HEK293 (cell line): ENCODE measurements at regions not wholly inside any gene's neighbourhood (a gene's known extent, or its start where the extent isn't known, plus 50 kb on each side); places are given as distances from the start of the nearest gene placed in this dataset.

Experiments used
- CTCF ChIA-PET: fragments of 350-600 bp; formaldehyde crosslinking; extraction: SDS; loops from one replicate; lab custom pipeline; 2021; ENCODE audit warnings: antibody characterized with exemption; lab: Yijun Ruan, JAX
- POLR2A ChIA-PET: fragments of 300-600 bp; formaldehyde crosslinking; extraction: SDS; loops from one replicate; lab custom pipeline; 2020; ENCODE audit warnings: antibody characterized with exemption, inconsistent platforms; lab: Yijun Ruan, JAX
- H3K27ac ChIP-seq: fragments of 200-500 bp; sonication (Bioruptor generic); 2 replicates; pipeline ENCODE4 v1.5.1; 2014; ENCODE audit warnings: low read depth, low read length, control low read depth, inconsistent platforms; ENCODE audit errors: extremely low read depth
- H3K36me3 ChIP-seq, 2 experiments: fragments of 200-500 bp in 1 of 2; sonication (Bioruptor generic) in 1 of 2; 1 replicate in 1 of 2; 2 replicates in 1 of 2; pipeline ENCODE4 v1.5.1; 2014 to 2017; ENCODE audit warnings: inconsistent platforms in 2 of 2, low read length in 2 of 2; ENCODE audit not compliant: control insufficient read depth in 2 of 2, insufficient read depth in 1 of 2
- H3K4me1 ChIP-seq: fragments of 200-500 bp; sonication (Bioruptor generic); 2 replicates; pipeline ENCODE4 v1.5.1; 2014; ENCODE audit warnings: mild to moderate bottlenecking, low read length, inconsistent platforms; ENCODE audit not compliant: control insufficient read depth, insufficient read depth
- H3K4me3 ChIP-seq: 2 replicates; pipeline ENCODE4 v1.5.1; 2011; ENCODE audit warnings: low read depth, mild to moderate bottlenecking, control low read depth, low read length, moderate library complexity
- H3K9me3 ChIP-seq: fragments of 200-500 bp; sonication (Bioruptor generic); 2 replicates; pipeline ENCODE4 v1.5.1; 2014; ENCODE audit warnings: low read depth, low read length, inconsistent platforms; ENCODE audit not compliant: control insufficient read depth, insufficient read depth
- FEZF1 ChIP-seq: fragments of 450-650 bp; formaldehyde crosslinking; IDR thresholded peaks from 2 replicates; pipeline ENCODE4 v1.5.1; 2016; ENCODE audit warnings: missing biosample characterization, missing genetic modification characterization
- MEIS1 ChIP-seq: sonication (generic); formaldehyde crosslinking; IDR thresholded peaks from 2 replicates; pipeline ENCODE4 v1.8.1; 2022; ENCODE audit warnings: missing genetic modification reagents, mild to moderate bottlenecking, borderline replicate concordance
- SP3 ChIP-seq: fragments of 450-650 bp; formaldehyde crosslinking; IDR thresholded peaks from 2 replicates; pipeline ENCODE4 v1.5.1; 2016; ENCODE audit warnings: missing biosample characterization, missing genetic modification characterization
- YY2 ChIP-seq: fragments of 450-650 bp; formaldehyde crosslinking; IDR thresholded peaks from 2 replicates; pipeline ENCODE4 v1.5.1; 2016; ENCODE audit warnings: missing biosample characterization, missing genetic modification characterization
- ZBTB17 ChIP-seq: fragments of 450-650 bp; formaldehyde crosslinking; IDR thresholded peaks from 2 replicates; pipeline ENCODE4 v1.5.1; 2016; ENCODE audit warnings: missing biosample characterization, missing genetic modification characterization
- ZNF10 ChIP-seq: fragments of 450-650 bp; formaldehyde crosslinking; IDR thresholded peaks from 2 replicates; pipeline ENCODE4 v1.5.1; 2017; ENCODE audit warnings: missing biosample characterization, missing genetic modification characterization
- ZNF121 ChIP-seq: fragments of 450-650 bp; formaldehyde crosslinking; IDR thresholded peaks from 2 replicates; pipeline ENCODE4 v1.5.1; 2016; ENCODE audit warnings: missing biosample characterization, missing genetic modification characterization
- ZNF239 ChIP-seq: fragments of 450-650 bp; formaldehyde crosslinking; IDR thresholded peaks from 2 replicates; pipeline ENCODE4 v1.5.1; 2016; ENCODE audit warnings: missing biosample characterization, missing genetic modification characterization
- ZNF26 ChIP-seq: fragments of 450-650 bp; formaldehyde crosslinking; IDR thresholded peaks from 2 replicates; pipeline ENCODE4 v1.5.1; 2016; ENCODE audit warnings: missing biosample characterization, missing genetic modification characterization
- ZNF280D ChIP-seq: fragments of 450-650 bp; formaldehyde crosslinking; IDR thresholded peaks from 2 replicates; pipeline ENCODE4 v1.5.1; 2016; ENCODE audit warnings: missing biosample characterization, missing genetic modification characterization
- ZNF404 ChIP-seq: fragments of 450-650 bp; formaldehyde crosslinking; IDR thresholded peaks from 2 replicates; pipeline ENCODE4 v1.5.1; 2017; ENCODE audit warnings: missing biosample characterization, missing genetic modification characterization
- ZNF488 ChIP-seq: fragments of 450-650 bp; formaldehyde crosslinking; IDR thresholded peaks from 2 replicates; pipeline ENCODE4 v1.5.1; 2016; ENCODE audit warnings: missing biosample characterization, missing genetic modification characterization
- ZNF501 ChIP-seq: fragments of 450-650 bp; formaldehyde crosslinking; IDR thresholded peaks from 2 replicates; pipeline ENCODE4 v1.5.1; 2016; ENCODE audit warnings: missing biosample characterization, missing genetic modification characterization
- ZNF600 ChIP-seq: fragments of 450-650 bp; formaldehyde crosslinking; IDR thresholded peaks from 2 replicates; pipeline ENCODE4 v1.5.1; 2016; ENCODE audit warnings: missing biosample characterization, missing genetic modification characterization
- TF ChIP-seq, protein P1 (sequence below): fragments of 450-650 bp; formaldehyde crosslinking; IDR thresholded peaks from 2 replicates; pipeline ENCODE4 v1.5.1; 2016; ENCODE audit warnings: missing biosample characterization, missing genetic modification characterization
- TF ChIP-seq, protein P2 (sequence below): fragments of 450-650 bp; formaldehyde crosslinking; IDR thresholded peaks from 2 replicates; pipeline ENCODE4 v1.5.1; 2016; ENCODE audit warnings: missing biosample characterization, missing genetic modification characterization
- TF ChIP-seq, protein P3 (sequence below): fragments of 450-650 bp; formaldehyde crosslinking; conservative IDR thresholded peaks from 2 replicates; pipeline ENCODE4 v1.5.1; 2016; ENCODE audit warnings: low read depth, missing biosample characterization, missing genetic modification characterization

DNA sequence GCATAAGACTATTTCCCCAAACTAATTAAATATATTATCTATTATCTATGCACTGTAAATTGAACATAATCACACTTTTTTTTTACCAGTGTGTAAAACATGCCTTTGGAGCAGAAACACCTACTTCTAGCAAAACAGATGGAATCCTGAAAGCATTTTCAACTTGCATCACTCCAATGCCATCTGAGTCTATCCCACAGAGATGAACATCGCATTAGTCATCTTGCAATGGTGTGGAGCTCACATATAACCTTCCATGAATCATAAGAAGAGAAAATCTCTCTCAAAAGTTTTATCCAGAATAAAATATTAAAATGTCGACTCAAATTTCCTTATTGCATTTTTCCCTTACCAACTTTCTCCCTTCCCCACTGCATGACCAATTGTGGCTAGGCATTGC, 406.7 kb upstream of the ACTRT1 start:
- no peaks in the 10 kb centered on the region for H3K36me3 ChIP-seq
- H3K9me3 ChIP-seq: no peaks in the 10 kb centered on the region; the same call in 1 of the 2 replicates
- ChIA-PET CTCF (no interaction called here), POLR2A (no interaction called here)
- no peaks in the 10 kb centered on the region for H3K4me1 ChIP-seq
- no peak overlapping the region for H3K27ac ChIP-seq
- H3K4me3 ChIP-seq: no peak overlapping the region
- TF ChIP-seq MEIS1 (CRISPR knock-in tag): no peak
- TF ChIP-seq ZBTB17 (tag by site-specific recombination): no peak
- TF ChIP-seq, protein P1, sequence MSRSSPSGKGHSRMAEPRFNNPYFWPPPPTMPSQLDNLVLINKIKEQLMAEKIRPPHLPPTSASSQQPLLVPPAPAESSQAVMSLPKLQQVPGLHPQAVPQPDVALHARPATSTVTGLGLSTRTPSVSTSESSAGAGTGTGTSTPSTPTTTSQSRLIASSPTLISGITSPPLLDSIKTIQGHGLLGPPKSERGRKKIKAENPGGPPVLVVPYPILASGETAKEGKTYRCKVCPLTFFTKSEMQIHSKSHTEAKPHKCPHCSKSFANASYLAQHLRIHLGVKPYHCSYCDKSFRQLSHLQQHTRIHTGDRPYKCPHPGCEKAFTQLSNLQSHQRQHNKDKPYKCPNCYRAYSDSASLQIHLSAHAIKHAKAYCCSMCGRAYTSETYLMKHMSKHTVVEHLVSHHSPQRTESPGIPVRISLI (tag by site-specific recombination): no peak
- TF ChIP-seq FEZF1: no peak
- TF ChIP-seq ZNF121: no peak
- no peak for TF ChIP-seq ZNF10 (tag by site-specific recombination)
- no peak for TF ChIP-seq YY2 (tag by site-specific recombination)
- TF ChIP-seq, protein P2, sequence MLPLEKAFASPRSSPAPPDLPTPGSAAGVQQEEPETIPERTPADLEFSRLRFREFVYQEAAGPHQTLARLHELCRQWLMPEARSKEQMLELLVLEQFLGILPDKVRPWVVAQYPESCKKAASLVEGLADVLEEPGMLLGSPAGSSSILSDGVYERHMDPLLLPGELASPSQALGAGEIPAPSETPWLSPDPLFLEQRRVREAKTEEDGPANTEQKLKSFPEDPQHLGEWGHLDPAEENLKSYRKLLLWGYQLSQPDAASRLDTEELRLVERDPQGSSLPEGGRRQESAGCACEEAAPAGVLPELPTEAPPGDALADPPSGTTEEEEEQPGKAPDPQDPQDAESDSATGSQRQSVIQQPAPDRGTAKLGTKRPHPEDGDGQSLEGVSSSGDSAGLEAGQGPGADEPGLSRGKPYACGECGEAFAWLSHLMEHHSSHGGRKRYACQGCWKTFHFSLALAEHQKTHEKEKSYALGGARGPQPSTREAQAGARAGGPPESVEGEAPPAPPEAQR (tag by site-specific recombination): no peak

DNA sequence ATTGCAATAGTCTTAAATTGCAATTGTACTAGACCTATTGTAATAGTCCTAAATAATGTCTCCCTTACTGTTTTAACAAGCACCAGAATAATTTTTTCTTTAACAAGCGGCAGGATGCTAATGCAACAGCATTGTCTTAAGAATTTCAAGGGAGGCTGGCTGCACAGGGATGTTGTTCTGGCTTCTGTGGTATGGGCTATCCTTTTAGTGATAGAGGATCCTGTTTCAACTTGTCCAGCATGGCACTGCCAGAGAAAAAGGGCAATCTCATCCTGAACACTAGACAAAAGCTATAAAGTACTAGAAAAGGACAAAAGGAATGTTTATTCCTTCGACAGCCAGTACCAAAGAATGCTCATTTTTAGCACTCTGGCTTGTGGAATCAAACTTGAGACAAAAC, 405.5 kb upstream of the ACTRT1 start:
- H3K9me3 ChIP-seq: no peaks in the 10 kb centered on the region; the same call in none of the 2 replicates
- POLR2A ChIA-PET: no interaction called here
- no peak overlapping the region for H3K27ac ChIP-seq
- H3K4me1 ChIP-seq: no peaks in the 10 kb centered on the region
- no peaks in the 10 kb centered on the region for H3K36me3 ChIP-seq
- no peak overlapping the region for H3K4me3 ChIP-seq
- CTCF ChIA-PET: no interaction called here
- TF ChIP-seq ZNF404 (tag by site-specific recombination): no peak
- TF ChIP-seq ZNF239 (tag by site-specific recombination): no peak
- no peak for TF ChIP-seq ZNF26
- TF ChIP-seq ZNF280D (tag by site-specific recombination): no peak
- no peak for TF ChIP-seq SP3 (tag by site-specific recombination)
- TF ChIP-seq, all 188 proteins: peak for 0

DNA sequence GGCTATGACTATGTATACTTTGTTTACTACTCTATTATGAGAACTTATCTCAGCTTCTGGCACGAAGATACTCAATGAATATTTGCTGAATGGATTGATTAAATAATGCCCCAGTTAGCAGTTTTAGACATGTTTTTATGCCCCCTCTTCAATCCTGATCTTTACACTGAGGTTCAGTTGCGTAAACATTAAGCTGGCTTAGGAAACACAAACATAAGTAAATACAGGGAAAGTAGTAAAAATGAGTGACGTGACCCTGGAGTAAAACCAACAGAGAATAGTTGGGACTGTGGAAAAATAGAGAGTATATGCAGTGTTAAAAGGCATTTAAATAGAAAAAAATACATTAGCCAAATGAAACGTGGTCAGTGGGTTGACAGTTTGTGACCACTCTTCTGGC, 387.0 kb upstream of the ACTRT1 start:
- Histone ChIP-seq H3K27ac (no peak overlapping the region), H3K4me3 (no peak overlapping the region), H3K9me3 (no peaks in the 10 kb centered on the region), H3K4me1 (no peaks in the 10 kb centered on the region), H3K36me3 (no peaks in the 10 kb centered on the region)
- POLR2A ChIA-PET: no interaction called here
- CTCF ChIA-PET: no interaction called here
- TF ChIP-seq ZNF488 (tag by site-specific recombination): no peak
- TF ChIP-seq, protein P3, sequence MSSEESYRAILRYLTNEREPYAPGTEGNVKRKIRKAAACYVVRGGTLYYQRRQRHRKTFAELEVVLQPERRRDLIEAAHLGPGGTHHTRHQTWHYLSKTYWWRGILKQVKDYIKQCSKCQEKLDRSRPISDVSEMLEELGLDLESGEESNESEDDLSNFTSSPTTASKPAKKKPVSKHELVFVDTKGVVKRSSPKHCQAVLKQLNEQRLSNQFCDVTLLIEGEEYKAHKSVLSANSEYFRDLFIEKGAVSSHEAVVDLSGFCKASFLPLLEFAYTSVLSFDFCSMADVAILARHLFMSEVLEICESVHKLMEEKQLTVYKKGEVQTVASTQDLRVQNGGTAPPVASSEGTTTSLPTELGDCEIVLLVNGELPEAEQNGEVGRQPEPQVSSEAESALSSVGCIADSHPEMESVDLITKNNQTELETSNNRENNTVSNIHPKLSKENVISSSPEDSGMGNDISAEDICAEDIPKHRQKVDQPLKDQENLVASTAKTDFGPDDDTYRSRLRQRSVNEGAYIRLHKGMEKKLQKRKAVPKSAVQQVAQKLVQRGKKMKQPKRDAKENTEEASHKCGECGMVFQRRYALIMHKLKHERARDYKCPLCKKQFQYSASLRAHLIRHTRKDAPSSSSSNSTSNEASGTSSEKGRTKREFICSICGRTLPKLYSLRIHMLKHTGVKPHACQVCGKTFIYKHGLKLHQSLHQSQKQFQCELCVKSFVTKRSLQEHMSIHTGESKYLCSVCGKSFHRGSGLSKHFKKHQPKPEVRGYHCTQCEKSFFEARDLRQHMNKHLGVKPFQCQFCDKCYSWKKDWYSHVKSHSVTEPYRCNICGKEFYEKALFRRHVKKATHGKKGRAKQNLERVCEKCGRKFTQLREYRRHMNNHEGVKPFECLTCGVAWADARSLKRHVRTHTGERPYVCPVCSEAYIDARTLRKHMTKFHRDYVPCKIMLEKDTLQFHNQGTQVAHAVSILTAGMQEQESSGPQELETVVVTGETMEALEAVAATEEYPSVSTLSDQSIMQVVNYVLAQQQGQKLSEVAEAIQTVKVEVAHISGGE (tag by site-specific recombination): no peak
- TF ChIP-seq ZNF600 (tag by site-specific recombination): no peak
- TF ChIP-seq ZNF280D (tag by site-specific recombination): no peak
- TF ChIP-seq ZNF501 (tag by site-specific recombination): no peak
